GM04504 (cell line): ENCODE measurements at regions not wholly inside any gene's neighbourhood (a gene's known extent, or its start where the extent isn't known, plus 50 kb on each side); places are given as distances from the start of the nearest gene placed in this dataset.
"Not testable (repeated sequence)": the region's sequence is repeated elsewhere in the genome, so short reads cannot be mapped to it uniquely, and the experiment has no call there.

ENCODE experiments used
- DNase-seq: peaks from one replicate; pipeline ENCODE4 v3.0.0-alpha.2; 2012; ENCODE audit warnings: low read depth

DNA sequence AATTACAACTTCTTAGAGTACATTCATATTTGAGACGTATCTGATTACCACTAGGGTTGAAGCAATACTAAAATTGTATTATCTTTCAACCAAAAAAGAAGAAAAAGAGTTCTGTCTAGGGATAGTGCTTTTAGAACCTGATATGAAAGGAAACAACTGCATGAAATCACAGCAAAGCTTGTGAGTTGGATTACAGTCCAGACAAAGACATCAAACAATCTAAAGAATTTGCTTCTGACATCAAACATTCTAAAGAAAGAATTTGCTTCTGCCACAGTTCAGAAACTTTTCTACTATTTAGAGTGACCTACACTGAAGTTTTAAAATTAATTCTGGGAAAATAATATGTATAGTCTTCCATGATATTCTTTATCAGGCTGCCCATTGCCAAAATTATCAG is 1141.1 kb upstream of the ACO1 start:
- no peak for DNase-seq

DNA sequence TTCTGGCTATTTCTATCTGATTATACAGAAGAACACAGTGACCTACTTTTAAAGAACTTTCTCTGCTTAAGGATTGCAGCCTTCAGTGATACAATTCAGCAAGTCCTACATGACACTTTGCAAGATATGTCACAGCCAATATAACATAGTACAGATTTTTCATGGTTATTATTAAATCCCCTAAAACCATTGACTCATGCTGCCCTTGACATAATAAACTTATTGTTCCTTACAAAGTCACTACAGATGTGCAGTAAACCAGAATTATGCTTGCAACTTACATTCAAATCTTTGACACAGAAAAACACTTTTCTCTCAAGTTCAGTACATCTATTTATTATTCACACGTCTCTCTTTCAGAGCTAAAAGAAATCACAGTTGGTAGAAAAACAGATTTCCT is 1136.3 kb upstream of the ACO1 start:
- DNase-seq = no peak

DNA sequence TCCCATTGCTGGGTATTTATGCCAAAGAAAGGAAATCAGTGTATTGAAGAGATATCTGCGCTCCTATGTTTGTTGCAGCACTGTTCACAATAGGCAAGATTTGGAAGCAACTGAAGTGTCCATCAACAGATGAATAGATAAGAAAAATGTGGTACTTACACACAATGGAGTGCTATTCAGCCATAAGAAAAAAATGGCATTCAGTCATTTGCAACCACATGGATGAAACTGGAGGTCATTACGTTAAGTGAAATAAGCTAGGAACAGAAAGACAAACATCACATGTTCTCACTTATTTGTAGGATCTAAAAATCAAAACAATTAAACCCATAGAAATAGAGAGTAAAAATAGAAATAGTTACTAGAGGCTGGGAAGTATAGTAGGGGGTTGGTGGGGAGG is 1133.1 kb upstream of the ACO1 start:
- DNase-seq = no peak

DNA sequence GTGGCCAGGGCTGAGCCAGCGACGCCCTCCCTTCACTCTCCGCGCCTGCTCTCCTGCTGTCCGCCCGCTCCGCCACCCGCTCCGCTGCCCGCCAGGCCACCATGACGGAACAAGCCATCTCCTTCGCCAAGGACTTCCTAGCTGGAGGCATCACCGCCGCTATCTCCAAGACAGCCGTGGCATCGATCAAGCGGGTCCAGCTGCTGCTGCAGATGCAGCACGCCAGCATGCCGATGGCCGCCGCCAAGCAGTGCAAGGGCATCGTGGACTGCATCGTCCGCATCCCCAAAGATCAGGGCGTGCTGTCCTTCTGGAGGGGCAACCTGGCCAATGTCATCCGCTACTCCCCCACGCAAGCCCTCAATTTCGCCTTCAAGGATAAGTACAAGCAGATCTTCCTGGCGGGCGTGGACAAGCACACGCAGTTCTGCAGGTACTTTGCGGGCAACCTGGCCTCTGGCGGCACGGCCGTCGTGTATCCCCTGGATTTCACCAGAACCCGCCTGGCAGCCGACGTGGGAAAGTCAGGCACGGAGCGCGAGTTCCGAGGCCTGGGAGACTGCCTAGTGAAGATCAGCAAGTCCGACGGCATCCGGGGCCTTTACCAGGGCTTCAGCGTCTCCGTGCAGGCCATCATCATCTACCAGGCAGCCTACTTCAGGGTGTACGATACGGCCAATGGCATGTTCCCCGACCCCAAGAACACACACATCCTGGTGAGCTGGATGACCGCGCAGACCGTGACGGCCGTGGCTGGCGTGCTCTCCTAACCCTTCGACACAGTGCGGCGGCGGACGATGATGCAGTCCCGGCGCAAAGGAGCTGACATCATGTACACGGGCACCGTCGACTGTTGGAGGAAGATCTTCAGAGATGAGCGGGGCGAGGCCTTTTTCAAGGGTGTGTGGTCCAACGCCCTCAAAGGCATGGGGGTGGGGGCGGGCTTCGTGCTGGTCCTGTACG is 1130.4 kb upstream of the ACO1 start:
- DNase-seq = no peak

DNA sequence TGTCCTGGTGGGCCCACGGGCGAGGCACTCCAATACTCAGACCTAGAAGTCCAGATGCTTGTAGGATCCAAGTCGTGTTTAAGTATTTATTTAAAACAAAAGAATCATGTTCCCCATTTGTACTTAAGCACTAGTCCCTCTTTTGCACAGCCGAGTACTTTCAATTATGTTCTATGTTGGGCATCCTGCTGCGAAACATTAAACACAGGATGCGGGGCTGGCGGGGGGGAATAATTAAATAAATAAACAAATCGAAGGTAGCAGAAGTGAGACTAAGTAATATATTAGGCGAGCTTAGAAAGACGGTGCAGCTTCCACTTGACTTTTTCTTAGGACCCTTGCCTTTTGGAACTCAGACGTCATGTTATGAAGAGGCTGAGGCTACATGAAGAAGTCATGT is 1129.2 kb upstream of the ACO1 start:
- DNase-seq = no peak

DNA sequence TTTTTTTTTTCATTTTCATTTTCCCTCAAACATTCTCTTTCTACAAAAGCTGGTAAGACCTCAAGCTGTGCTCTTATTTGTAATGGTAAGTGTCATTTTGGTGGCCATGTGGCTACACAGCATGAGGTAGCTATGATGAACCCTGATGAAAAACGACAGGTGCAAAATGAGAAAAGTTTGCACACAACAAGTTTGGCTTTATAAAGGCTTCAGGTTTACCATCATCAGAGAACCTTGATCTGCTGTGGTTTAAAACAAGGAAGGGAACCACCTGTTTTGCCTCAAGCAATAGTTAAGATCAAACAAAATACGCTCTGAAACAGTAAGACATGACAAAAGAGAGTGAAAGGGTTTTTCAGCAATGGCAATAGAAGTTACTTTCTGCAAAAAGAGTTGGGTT is 1124.6 kb upstream of the ACO1 start:
- DNase-seq = no peak

DNA sequence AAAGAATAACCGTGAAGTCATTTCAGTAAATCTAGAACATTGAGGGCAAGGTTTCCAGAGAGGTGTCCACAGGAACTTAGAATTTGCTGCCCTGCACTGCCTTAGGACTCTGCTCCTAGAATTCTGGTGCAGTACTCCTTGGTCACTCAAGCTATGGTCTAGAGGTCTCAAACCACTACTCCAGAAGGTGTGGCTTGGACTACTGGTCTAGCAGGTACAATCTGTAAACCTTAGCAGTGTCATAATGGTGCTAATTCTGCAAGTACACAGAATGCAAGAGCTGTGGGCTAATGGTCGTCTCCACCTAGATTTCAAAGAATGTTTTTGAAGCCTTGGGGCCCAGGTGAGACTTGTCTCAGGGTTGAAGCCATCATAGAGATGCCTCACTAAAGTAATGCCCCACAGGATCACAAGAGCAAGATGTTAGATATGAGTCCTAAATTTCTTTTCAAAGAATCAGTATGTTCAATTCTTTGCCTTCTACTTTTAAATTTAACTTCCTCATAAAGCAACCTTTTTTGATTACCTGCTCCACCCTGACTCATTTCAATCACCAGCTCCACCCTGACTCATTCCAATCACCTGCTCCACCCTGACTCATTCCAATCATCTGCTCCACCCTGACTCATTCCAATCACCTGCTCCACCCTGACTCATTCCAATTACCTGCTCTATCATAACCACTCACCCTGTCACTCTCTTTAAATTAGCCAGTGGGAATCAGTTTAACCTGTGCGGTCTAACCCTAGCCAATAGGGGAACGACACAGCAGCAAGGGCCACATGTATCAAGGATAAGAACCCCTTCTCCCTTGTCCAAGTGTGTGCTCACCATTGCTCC is 1111.8 kb upstream of the ACO1 start:
- DNase-seq = no peak

DNA sequence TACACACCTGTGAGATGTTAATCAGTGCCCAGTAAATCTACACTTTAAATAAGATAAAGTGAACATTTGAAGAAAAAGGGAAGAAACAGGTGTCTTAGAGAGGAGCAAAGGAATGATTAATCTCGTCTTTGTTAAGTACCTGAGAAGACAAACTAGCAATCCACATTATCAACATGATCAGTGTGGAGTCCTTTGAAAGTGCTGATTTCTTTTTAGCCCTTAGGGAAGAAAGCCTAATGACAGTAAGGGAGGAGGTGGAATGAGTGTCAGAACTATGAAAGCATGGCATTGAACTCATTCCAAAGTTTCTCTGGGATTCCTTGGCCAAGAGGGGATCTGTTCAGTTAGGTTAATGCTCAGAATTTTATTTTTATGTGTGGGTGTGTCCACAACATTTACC is 1109.0 kb upstream of the ACO1 start:
- DNase-seq = no peak

DNA sequence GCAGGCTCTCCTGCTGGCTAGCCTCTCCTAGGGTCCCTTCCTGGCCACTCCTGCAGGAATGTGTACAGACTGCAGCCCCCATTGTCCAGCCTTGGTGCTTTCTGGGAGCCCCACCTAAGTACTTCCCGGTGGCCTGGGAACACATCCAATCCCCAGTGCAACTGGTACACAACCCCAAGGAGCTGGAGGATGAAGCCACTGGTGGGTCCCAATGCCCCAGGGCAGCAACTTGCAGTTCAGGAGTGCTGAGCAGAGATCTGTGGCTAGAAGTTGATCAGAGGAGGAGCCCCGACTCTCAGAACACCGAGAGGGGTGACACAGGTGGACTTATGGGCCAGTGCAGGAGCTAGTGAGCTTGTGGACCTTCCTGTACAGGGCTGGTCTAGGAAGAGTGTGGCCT is 1093.7 kb upstream of the ACO1 start:
- no peak for DNase-seq

DNA sequence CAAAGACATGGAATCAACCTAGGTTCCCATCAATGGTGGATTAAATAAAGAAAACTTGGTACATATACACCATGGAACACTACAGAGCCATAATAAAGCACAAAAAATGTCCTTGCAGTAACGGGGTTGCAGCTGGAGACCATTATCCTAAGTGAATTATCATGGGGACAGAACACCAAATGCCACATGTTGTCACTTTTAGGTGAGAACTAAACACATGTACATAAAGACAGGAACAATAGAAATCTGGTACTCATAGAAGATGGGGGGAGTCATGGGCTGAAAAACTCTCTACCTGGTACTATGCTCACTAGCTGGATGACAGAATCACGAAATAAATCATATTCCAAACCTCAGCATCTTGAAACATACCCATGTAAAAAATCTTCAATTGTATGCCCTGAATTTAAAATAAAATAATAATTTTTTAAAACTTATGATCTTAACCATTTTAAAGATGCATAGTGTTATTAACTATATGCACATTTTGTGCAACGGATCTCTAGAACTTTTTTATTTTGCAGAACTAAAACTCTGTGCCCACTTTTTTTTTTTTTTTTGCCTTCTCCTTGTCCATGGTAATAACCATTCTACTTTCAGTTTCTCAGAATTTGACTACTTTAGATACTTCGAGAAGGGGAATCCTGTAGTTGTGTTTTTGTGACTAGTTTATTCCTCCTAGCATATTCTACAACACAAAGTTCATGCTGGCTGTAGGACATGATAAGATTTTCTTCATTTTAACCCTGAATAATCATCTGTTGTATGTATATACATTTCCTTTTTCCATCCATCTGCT is 1081.6 kb upstream of the ACO1 start:
- DNase-seq = no peak

DNA sequence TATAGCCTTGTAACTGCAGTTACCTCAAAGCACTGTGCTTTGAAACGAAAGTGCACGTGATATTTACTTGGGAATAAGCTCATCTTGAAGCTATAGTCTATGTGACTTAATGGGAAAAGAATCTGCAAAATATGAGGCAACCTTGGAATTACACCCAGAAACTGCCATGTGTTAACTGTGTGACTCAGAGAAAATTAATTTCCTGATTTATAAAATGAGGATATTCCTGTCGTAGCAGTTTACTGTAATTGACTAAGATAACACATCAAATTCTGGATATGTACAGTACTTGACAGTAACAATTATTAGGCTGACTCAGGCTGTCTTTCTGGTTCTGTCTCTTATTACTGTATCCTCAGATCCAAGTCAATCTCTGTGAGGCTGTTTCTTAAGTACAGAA is 1079.9 kb upstream of the ACO1 start:
- peak; percentile 32 for DNase-seq

DNA sequence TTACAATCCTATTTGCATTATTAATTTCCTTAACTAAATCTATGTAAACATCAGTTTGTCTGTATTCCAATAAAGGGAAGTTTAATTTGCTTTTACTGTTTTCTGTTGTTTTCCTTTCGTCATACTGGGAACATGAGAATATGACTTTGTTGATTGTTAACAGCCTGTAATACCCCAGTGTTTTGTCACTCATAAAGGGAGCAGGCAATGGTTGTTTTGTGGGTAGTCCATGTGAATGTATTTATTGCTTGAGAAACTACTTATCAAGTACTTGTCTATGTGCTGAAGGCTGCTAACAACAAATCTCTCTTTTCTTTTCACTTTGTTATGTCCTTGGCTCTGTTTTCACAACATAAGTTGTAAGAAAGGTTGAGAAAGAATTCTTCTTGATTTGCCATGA is 1070.2 kb upstream of the ACO1 start:
- no peak for DNase-seq

DNA sequence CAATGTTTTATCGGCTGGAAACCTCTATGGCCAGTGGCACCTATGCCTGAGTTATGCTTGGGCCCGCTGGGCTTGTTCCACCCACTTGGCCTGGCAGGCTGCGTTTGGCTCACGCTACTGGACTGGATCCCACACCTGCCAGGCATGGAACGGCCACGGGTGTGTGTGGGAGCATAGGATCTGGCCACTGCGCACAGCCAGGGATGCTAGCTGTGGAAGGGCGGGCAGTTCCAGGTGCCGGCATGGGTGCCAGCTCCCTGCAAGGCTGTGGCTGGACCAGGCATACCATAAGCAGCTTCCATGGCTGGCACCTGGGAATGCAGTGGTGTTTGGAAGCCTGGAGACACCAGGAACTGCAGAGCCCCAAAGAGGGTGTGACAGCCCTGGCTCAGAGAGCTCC is 1063.9 kb upstream of the ACO1 start:
- no peak for DNase-seq

DNA sequence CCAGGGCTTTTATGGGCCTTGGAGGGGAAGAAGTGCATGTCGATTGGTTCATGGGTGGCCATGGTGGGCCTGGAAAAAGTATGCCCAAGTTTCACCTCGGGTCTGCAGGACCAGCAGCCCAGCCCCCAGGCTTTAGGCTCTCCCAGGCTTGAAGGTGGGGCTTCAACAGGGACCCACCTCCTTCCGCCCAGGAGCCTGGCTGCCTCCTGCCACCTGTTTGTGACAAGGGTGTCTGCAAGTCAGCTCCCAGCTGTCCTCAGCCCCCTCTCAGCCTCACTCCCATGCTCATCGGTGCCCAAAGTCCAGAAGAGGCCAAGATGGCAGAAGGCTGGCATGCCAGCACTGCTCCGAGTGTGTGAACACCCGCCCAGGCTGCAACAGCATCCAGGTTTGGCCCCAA is 1063.2 kb upstream of the ACO1 start:
- DNase-seq = no peak

DNA sequence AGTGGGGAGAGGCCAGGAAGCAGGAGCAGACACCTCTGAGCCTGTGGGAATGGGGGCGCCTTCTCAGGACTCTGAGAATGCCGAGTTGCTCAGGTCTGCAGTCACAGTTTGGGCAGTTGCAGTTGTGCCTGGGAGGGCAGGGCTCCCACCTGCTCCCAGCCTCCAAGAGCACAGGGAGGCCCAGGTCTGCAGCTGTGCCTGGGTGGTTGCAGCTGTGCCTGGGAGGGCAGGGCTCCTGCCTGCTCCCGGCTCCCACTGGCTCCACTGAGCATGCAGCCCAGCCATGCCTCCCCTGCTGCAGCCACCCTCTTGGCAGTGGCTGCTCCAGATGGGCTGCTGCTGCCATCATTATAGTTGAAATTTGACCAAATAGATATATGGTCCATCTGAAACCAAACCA is 1062.8 kb upstream of the ACO1 start:
- no peak for DNase-seq

DNA sequence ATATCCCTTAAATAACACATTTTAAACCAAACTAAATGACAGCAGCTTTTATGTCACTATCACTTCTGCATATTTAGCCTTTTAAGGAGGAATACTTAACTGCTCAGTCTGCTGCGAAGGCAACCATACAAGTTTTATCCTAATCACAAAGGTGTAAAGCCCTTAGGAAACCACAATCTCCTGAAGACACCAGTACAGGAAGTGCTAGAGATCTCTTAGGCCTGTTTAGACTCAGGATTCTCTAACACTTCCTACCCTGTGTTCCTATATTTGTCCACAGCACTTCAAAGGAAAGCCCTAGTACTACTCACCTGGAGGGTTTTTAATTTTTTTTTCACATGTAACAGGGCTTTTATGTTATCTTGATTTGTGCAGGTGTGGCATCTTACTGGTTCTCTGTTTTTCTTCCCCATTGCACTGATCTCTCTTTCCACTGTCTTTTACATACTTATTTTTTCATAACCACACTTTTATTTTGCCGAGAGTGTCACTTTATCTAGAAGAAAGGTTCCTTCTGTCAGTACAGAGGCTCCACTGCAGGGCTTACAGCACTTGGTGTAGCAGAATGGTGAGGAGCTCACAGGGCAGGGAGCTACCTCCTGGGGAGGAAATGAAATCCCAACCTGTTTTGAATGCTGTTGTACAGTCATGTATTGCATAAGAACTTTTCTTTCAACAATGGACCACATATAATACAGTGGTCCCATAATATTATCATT is 1060.6 kb upstream of the ACO1 start:
- no peak for DNase-seq

DNA sequence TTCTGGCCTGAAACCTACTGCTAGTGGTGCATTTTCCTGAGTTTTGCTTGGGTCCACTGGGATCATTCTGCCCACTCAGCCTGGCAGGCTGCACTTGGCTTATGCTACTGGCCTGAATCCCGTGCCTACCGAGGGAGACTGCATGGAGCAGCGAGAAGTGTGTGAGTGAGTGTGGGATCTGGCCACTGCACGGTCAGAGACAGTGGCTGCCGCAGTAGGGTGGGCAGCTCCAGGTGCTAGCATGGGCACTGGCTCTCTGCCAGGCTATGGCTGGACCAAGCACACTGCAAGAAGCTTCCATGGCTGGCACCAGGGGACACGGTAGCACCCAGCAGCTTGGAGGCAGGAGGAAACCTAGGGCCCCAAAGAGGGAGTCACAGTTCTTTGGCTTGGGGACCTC is 1058.7 kb upstream of the ACO1 start:
- DNase-seq = no peak

DNA sequence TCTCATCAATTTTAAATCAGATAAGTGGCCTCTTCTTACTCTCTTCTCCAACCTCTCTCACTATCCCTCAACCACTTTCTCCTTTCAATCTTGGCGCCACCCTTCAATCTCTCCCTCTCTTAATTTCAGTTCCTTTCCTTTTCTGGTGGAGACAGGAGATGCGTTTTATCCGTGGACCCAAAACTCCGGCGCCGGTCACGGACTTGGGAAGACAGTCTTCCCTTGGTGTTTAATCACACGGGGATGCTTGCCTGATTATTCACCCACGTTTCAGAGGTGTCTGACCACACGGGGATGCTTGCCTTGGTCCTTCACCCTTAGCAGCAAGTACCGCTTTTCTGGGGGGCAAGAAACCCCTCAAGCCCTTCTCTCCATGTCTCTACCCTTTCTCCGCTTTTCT is 1057.6 kb upstream of the ACO1 start:
- not testable (repeated sequence) for DNase-seq

DNA sequence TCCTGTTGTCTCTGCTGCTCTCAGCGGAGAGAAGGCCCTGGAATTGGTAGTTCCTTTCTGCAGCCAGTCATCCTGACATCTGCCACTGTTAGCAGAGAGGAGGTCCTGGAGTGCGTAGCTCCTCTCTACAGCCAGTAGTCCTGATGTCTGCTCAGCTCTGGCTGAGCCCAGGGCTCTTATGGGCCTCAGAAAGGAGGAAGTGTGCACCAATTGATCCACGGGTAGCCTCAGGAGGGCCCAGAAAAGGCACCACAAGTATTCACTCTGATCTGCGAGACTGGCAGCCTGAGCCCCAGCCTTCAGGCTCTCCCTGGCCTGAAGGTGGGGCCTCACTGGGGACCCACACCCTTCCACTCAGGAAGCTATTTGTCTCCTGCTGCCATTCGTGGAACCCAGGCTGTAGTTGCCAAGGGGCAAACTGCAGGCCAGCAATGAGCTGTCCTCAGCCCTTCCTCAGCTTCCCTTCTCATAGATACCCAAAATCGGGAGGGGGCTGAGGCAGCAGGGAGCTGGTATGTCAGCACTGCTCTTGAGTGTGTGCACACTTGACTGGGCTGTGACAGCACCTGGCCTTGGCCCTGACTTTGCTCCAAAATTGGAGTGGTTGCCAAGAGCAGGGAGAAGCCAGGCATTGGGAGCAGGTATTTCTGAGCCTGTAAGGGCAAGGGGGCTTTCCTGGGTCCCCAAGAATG is 1049.5 kb upstream of the ACO1 start:
- no peak for DNase-seq

DNA sequence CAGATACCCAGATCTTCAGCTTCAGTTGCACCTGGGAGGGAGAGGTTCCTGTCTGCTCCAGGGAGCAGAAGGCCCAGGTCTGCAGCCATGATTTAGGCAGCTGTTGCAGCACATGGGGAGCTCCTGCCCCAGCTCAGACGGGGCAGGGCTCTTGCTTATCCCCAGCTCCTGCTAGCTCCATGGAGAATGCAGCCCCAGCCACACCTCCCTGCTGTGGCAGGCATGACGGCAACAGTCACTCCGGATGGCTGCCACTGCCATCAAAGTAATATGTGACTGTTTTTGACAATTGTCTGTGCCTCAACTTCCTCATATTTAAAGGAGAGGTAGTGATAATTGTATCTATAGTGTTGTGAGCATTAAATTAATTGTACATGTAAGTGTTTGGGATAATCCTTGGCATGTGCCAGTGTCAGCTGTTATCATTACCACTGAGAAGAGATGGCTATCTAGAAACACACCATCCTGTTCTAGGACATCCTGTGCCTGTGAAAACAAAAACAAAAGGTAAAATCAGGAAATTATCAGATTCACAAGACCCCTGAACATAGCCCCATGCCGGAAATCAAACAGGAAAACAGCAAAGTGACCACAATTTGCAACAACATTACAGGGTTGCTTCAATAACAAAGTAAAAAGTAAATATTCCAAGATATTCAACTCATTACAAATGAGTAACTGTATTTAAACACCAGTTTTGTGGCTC is 1048.8 kb upstream of the ACO1 start:
- DNase-seq = no peak

DNA sequence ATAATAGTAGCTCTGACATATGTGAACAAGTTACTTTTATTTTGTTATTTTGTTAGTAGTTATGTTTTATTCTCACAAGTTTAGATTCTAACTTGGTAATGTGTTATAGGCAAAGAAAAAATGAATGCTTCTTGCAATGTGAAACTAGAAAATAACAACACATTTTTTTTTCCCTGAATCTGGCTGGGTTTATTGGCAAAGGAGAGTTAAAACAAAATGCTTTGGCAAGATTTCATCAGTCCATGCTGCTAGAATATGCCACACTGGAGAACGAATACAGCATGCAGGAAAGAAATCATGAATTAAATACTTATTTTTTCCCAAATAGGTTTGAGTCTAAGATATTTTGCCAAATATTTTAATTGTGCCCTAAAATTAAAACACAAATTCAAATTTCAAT is 1048.1 kb upstream of the ACO1 start:
- DNase-seq = no peak
